CD4-positive, alpha-beta T cell treated with Interleukin-12 subunit alpha and Interleukin-12 subunit beta, for 1 hour (primary cell): ENCODE measurements at regions not wholly inside any gene's neighbourhood (a gene's known extent, or its start where the extent isn't known, plus 50 kb on each side); places are given as distances from the start of the nearest gene placed in this dataset.
"Not testable (repeated sequence)": the region's sequence is repeated elsewhere in the genome, so short reads cannot be mapped to it uniquely, and the experiment has no call there.

ENCODE experiments used
- DNase-seq: peaks from one replicate; pipeline ENCODE4 v3.0.0-alpha.2; 2020

DNA sequence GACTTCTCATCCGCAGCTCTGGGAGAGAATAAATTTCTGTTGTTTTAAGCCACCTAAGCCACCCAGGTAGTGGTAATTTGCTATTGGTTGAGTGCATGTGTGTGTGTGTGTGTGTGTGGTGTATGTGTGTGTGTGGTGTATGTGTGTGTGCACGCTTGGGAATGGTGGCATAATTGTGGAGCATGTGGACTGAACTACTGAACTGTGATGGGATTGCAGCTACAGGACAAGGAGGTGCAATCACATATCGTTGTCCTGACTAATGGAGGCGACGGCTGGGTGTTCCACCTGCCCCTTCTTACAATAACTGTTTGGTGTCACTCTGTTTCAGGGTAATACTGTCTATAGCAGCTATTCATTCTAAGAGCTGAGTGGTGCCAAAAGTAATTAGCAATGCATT is 448.7 kb upstream of the PFKP start:
- no peak for DNase-seq

DNA sequence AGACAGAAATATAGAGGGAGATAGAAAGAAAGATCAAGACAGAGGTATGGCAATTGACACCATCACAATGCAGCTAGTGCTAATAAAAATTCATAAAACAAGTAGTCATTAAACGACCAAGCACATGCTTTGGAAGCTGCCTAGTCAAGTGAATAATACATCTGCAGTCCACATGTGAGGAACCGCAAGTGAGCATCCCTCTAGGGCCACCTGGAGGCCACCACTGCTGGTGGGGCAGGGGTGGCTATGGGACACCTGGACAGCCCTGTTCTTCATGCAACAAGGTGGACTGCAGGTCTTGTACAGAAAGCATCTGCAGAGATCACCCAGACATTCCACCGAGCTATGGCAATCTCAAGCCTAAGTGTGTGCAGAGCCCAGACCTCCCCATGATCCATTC is 451.1 kb upstream of the PFKP start:
- DNase-seq = no peak

DNA sequence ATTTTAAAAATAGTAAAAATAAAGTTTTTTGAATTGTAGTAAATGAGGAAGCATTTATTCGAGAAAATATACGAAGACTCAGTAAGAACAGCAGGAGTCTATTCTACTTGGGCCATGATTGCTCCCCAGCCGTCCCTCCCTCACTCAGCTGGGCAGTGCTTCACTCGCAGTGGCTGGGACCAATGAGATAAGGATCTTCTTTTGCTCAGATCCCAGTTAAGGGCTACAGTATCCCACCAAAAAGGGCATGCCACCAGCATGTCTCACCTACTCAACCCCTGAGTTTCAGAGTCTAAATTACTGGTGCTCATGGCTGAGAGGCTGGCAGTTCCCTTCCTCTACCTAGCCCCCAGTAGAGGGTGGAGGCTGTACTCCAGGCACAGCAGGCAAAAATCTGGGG is 455.7 kb upstream of the PFKP start:
- DNase-seq = no peak

DNA sequence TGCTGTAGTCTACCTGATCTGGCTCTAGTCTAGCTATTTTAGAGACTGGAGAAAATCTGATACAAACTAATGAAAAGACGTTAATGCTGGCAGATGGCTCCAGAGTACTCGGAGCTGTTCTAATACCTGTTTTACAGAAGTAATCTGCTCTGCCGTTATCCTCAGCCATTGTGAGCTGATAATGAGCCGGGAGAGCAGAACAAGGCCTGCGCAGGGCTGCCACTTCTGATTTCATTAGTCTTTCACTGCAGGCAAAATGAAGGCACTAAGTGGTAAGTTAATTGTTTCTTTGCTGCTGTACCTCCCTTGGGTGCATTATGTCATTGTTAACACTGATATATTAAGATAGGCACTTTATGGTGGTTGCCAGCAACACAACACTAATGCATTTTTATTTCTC is 456.4 kb upstream of the PFKP start:
- DNase-seq = no peak

DNA sequence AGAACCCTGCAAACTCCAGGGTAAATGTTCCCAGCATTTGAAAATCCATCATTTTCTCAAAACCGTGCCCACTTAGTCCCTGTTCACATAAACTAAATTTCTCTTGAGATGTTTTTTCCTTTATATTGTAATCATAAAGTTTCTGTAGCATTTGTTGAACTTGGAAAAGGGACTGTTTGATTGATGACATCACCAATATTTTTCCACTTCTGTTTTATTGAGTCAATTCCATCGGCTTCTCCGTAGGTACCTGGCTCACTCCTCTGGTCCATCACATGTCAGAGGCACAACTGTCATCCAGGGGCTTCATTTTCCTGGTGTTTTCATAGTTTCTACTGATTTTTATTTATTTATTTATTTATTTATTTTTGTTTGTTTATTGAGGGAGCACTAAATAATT is 462.5 kb upstream of the PFKP start:
- no peak for DNase-seq

DNA sequence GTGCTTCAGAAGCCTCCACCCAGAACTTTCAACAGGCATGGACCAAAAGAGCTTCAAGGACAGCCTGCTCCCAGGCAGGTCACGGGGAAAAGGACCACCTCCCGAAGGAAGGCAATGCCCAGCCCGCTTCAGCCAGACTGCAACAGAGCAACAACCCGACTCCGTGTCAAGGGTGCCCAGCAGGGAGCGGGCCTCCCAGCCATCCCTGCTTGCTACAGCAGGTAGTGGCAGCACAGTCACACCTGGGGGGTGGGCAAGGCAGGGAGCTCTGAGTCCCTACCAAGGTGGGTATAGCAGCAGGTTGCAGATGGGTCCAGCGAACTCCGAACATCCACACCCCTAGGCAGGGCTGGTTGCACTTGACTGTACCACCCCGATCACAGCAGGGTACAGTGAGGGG is 467.8 kb upstream of the PFKP start:
- DNase-seq = no peak

DNA sequence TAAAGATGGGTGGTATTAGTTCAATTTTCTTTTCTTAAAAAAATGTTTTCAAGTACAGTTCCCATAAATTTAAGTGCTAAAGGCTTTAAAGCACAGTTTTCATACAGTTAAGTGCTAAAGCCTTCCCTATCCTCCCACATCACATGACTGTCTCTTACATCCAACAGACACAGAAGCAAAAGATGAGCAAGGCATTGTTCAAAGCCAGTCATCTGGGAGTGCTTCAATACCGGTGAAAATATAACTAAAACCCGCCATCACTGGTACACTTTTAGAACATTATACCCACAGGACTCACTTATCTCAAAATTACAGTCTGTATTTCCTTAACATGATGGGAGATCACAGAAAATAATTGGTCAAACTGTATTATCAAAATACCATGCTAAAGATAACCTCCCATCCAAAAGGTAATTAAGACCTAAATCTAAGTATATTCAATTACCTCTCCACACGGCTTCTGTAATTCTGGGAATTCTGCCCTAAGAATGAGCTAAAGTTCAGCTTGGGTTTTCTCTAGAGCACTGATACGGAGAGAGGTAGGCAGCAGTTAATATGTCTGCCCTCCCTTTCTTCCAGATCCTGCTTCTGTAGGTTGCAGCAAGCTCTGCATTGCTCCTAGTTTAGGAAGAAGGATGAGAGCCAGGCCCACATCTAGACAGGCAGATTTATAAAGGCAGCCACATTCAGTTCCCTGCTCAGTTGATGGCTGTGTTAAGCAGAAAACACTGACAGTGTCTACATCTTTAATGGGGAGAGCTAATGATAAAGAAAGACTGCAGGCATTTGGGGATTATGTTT is 474.8 kb upstream of the PFKP start:
- no peak for DNase-seq

DNA sequence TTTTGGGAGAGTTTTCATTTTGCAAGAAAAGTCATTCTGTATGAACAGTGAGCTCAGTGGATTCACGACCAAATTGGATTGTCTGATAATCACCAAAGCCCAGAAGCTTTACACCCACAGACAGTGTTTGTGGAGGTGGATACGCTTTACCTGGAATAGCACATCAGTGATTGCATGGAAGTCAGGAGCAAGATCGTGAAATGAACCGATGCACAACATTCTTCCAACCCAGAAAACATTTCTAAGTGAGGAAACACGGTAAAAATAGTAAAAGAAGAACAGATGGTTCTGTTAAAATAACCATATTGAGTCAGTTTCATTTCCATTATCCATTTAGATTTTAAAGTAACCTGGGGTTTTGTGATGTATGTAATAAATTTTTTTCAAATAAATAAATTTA is 478.2 kb upstream of the PFKP start:
- DNase-seq = no peak

DNA sequence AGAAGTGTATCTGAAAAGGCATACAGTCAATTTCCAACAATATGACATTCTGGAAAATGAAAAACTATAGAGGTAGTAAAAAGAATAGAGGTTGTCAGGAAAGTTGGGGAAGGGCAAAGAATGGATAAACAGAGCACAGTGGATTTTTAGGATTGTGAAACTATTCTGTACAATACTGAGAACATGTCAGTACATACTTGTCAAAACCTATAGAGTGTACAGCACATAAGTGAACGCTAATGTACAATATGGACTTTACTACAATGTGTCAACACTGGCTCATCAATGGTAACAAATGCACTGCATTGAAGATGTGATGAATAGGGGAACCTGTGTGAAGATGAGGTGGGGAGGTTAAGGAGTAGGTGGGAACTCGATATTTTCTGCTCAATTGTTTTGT is 483.0 kb upstream of the PFKP start:
- no peak for DNase-seq

DNA sequence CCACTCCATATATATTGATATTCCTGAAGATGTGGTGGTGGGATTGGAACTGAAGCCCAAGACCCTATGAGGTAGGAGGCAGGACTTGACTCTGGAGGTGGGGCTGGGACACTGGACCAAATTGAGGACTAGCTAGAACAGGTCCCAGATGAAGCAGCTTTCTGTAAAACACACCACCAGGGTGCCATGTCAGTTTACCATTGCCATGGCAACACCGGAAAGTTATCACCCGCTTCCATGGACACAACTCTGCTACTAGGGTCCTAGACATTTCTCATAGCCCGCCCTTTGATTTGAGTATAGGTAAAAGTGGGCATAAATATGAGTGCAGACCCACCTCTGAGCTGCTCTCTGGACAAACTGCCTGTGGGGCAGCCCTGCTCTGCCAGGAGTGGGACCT is 490.5 kb upstream of the PFKP start:
- DNase-seq = no peak

DNA sequence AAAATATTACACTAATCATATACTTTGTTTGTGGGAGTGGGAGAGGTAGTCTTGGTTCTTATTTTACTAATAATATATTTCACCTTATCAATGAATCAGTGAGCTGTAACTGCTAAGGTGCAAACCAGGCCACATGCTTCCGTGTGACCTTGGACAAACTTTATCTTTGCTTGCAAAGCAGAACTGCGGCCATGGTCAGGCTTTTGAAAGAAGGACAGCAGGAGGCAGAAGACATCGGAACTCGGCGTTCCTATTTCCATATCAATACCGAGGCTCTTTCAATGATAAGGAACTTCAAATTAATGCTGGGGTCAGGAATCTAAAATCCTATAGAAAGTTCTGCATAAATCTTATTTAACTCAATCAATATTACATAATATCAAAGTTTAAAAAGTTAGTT is 491.9 kb upstream of the PFKP start:
- DNase-seq = no peak

DNA sequence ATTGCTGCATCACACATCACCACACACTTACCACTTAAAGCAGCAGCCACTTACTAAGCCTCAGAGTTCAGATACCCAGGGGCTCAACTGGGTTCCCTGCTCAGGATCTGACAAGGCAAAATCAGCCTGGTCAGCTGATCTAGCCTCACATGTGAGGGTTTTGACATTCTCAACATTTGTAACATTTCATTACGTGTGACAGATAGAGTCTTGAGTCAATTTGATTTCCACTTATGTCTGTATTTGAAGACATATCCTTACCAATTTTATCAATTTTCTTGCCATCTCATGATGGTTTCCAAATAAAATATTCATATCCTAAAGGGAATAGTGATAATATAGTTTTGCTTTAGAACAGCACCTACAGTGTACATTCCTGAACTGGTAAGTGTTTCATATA is 494.7 kb upstream of the PFKP start:
- DNase-seq = no peak

DNA sequence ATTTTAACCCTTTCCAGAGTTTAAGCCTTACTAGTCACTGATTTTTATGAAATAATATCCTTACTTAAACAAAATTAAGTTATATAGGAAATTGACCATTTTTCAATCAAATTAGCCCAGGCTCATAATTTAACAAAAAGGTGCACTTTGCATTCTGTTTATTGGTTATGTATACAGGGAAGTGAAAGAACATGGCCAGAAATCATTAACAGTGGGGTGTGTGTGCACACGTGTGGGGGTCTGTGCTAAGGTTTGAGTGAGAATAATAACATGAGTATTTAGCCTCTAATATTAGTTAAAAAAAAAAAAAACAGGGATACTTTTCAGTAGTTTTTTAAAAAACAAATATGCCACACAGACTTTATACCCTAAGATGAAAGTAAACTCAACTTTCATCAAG is 510.5 kb upstream of the PFKP start:
- DNase-seq = no peak

DNA sequence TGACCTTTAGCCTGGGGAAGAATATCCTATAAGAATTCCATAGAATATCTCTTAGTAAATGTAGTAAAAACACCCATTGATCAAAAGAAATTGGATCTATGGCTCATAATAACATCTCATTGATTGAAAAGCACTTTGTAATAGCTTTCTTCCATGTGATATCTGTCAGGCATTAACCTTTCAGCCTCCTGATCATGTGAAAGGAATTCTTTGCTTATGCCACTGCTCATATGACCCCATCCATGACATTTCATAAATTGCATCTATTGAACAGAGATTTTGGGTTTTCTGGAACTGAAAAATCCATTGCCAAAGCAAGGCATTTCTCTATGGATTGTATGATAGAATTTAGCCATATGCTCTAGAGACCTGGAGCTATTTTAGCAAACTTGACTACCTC is 519.3 kb upstream of the PFKP start:
- DNase-seq = no peak

DNA sequence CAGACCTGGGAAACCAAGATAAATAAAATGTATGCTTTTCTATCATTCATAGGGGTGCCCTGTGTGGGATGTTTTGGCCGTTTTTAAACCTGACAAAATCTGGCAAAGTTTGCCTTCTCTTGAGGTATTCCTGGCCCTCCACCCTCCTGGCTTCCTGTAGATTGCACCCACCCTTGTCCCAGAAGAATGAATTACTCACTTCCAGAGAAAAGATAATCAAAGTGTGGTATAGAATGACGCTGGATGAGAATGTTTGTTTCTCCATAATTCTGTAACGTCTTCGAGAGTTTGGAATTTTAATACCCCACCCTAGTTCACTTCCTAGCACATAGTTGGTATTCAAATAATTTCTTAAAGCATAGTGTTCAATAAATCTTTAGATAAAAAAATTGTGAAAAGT is 519.7 kb upstream of the PFKP start:
- DNase-seq = no peak

DNA sequence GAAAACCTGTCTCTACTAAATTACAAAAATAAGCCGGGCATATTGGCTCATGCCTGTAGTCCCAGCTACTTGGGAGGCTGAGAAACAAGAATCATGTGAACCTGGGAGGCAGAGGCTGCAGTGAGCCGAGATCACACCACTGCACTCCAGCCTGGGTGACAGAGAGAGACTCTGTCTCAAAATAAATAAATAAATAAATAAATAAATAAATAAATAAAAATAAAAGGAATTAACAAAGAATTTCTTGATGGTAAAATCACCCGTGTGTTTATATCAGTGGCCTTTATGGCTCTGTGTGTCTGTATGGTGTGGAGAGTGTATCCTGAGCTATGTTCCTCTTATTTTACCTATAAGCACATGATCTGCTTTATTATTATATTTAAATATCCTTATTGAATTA is 520.5 kb upstream of the PFKP start:
- DNase-seq = not testable (repeated sequence)

DNA sequence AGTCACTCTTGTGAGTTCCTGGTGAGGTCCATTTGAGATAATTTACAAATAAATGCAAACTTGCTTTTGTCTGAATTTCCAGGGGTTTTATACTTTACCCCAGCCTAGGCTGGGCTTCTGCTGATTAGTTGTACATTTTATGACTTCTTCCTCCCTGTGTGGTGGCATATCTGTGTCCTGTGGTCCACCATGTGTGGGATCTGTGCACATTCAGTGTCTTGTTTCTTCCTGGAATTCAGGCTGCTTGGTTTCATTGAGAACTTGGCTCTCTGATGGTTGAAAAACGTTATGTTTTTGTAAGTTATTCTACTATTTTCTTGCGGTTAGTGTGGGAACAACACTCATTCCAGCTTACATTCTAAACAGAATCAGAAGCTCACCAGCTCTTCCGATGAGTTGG is 523.4 kb upstream of the PFKP start:
- no peak for DNase-seq

DNA sequence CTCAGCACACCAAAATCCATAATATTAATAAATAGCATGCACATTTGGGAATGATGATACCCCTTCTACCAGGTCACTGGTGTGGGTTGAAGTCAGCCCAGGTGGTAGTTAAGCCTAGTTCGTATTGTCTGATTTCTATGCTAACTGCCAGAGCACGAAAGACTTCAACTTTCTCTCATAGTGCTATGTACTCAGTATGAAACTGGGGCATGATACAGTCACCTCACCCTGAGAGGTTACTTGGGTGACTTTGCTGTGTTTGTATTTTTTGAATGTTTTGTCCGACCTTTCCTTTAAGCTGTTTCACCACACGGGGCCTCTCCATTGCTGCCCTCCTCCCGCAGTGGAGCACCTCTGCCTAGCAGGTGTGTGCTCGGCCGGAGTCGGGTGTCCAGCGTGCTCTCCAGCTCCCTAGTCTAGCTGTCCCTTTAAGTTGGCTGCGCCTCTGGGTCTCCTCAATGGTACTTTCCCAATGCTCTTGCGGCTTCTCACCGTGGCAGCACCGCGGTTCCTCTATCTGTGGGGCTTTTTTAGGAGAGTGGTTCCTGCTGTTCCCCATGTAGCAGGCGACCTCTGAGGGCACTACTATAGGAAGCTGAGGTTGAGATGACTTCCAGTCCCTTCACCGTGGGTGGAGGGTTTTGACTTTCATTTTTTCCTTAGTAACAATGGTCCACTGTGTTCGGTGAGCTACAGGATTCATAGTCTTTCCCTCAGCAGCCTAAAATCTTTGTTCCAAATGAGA is 524.0 kb upstream of the PFKP start:
- DNase-seq = no peak

DNA sequence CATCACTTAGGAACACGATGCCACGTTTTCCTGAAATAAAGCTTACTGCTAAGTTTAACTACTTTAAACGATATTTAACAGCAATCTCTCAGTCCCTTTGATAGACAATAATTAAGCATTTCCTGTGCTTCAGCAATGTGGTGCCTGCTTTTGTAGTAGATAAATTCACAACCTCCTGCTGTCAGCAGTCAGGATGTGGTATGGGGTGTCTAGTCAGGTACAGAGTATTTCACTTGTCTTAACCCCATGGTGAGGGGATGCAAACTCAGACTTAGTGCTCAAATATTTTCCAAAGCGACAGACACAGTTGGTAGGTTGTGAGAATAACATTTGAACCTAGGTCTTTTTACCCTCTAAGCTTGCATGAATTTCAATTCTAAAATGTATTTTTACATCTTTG is 526.2 kb upstream of the PFKP start:
- DNase-seq = no peak

DNA sequence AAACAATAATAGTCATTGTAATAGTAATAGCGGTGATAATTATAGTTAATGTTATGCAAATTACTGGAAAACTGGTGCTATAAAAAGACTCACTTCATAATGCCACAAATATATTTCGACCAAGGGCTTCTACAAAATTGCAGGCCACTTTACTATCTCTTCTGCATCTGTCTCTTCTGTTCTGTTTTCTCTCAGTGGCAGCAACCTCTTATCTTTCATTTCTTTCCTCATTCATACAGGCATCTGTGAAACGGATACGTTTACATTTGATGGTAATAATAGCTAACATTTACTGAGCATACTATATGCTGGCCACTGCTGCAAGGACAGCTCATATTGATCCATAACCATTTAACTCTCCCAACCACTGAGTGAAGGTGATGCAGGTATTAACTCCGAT is 537.4 kb upstream of the PFKP start:
- DNase-seq = no peak

DNA sequence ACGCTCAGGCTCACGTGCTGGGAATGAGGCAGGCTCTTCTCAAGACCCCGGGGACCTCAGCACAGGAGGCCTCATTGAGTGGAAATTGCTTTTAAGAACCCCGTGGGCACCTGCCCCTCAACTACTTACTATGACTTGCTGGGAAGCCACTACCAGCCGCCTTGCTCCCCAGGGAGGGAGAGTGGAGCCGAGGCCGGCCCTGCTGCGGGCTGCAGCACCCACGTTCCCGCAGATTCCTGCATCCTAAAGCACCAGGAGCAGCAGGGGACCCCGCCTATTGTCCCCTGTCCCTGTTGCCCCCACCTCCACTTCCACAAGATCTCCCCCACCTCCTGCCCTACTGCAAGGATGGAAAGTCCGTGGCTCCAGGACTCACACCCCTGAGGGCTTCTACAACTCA is 541.6 kb upstream of the PFKP start:
- DNase-seq = no peak

DNA sequence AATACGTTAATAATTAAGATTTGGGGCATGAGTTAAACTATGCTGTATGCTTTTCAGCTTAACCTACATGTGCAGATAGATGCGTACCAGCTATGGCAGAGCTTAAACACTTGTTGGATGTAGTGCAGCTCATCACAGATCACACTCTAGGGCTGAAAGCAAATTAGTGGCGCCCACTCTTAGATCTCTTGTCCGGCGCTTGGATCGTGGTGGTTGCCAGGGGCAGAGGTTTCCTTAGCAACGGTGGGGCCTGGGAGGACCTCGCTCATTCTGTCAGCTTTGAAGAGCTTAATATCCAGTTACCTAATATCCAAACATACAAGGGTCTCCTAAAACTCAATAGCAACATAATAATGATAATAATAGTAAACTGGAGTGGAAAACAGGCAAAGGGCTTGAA is 548.2 kb upstream of the PFKP start:
- no peak for DNase-seq

DNA sequence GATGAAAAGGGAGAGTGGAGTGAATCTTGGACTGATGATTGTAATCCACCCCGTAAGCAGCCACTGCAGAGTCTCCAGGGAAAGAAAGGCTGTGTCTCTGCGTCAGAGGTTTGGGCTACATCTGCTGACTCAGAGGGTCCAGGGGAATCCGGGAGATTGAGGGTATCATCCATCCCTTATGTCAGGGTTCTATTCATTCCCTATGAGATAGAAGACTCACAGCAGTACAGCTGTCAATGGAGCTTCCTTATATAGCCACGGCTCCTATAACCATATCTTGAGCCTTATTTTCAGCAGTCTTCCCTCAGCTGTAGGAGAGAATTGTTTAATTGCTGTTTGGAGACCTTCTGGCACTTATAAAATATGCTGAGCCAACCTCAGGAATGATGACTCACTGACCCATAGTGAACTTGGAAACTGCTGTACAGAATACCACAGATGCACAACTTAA is 558.2 kb upstream of the PFKP start:
- DNase-seq = no peak

DNA sequence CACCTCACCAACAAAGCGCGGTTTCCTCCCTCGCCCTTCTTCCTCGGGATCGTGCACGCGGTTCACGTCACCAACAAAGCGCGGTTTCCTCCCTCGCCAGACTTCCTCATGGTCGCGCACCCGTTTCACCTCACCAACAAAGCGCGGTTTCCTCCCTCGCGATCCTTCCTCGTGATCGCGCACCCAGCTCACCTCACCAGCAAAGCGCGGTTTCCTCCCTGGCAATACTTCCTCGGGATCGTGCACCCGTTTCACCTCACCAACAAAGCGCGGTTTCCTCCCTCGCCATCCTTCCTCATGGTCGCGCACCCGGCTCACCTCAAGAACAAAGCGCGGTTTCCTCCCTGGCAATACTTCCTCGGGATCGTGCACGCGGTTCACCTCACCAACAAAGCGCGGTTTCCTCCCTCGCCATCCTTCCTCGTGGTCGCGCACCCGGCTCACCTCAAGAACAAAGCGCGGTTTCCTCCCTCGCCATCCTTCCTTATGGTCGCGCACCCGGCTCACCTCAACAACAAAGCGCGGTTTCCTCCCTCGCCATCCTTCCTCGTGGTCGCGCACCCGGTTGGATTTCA is 565.9 kb upstream of the PFKP start:
- DNase-seq = not testable (repeated sequence)
